MM.1S (cell line): ENCODE measurements at regions not wholly inside any gene's neighbourhood (a gene's known extent, or its start where the extent isn't known, plus 50 kb on each side); places are given as distances from the start of the nearest gene placed in this dataset.
"Not testable (repeated sequence)": the region's sequence is repeated elsewhere in the genome, so short reads cannot be mapped to it uniquely, and the experiment has no call there.

Source experiments
- DNase-seq: peaks from one replicate; pipeline ENCODE4 v3.0.0-alpha.2; 2015
- H2AFZ ChIP-seq: fragments of 300-600 bp; sonication (generic); 2 replicates; pipeline ENCODE4 v1.6.0; 2016; ENCODE audit warnings: antibody characterized with exemption, low read length
- H3F3A ChIP-seq: fragments of 300-600 bp; sonication (generic); 2 replicates; pipeline ENCODE4 v1.6.1; 2016; ENCODE audit warnings: mild to moderate bottlenecking, antibody characterized with exemption, low read length, moderate library complexity, mixed read lengths; ENCODE audit not compliant: insufficient read depth
- H3K27ac ChIP-seq: fragments of 300-600 bp; sonication (generic); 2 replicates; pipeline ENCODE4 v1.5.1; 2016; ENCODE audit warnings: mild to moderate bottlenecking, low read length
- H3K27me3 ChIP-seq: fragments of 300-600 bp; sonication (generic); replicated peaks from 2 replicates; pipeline ENCODE4 v1.6.0; 2016; ENCODE audit warnings: low read length; ENCODE audit not compliant: insufficient read depth
- H3K36me3 ChIP-seq: fragments of 300-600 bp; sonication (generic); replicated peaks from 2 replicates; pipeline ENCODE4 v1.6.1; 2016; ENCODE audit warnings: mild to moderate bottlenecking, low read length, mixed read lengths; ENCODE audit not compliant: insufficient read depth
- H3K4me1 ChIP-seq: fragments of 300-600 bp; sonication (generic); 2 replicates; pipeline ENCODE4 v1.6.1; 2016; ENCODE audit warnings: low read length, mixed read lengths
- H3K4me2 ChIP-seq: fragments of 300-600 bp; sonication (generic); 2 replicates; pipeline ENCODE4 v1.6.0; 2016; ENCODE audit warnings: low read depth, low read length
- H3K4me3 ChIP-seq: fragments of 300-600 bp; sonication (generic); 2 replicates; pipeline ENCODE4 v1.5.1; 2016; ENCODE audit warnings: low read length, mixed read lengths
- H3K79me2 ChIP-seq: fragments of 300-600 bp; sonication (generic); 2 replicates; pipeline ENCODE4 v1.6.1; 2016; ENCODE audit warnings: mixed run types, low read length, mixed read lengths
- H3K9ac ChIP-seq: fragments of 300-600 bp; sonication (generic); 2 replicates; pipeline ENCODE4 v1.6.1; 2016; ENCODE audit warnings: low read length, mixed read lengths
- H3K9me2 ChIP-seq: fragments of 300-600 bp; sonication (generic); replicated peaks from 2 replicates; pipeline ENCODE4 v1.6.1; 2016; ENCODE audit warnings: mild to moderate bottlenecking, low read length, mixed read lengths; ENCODE audit not compliant: insufficient read depth
- H3K9me3 ChIP-seq: fragments of 300-600 bp; sonication (generic); replicated peaks from 2 replicates; pipeline ENCODE4 v1.6.1; 2016; ENCODE audit warnings: mild to moderate bottlenecking, low read length, mixed read lengths; ENCODE audit not compliant: insufficient read depth
- H4K20me1 ChIP-seq: fragments of 300-600 bp; sonication (generic); 2 replicates; pipeline ENCODE4 v1.6.1; 2016; ENCODE audit warnings: mild to moderate bottlenecking, low read length, moderate library complexity, mixed read lengths; ENCODE audit not compliant: insufficient read depth
- TF ChIP-seq, protein P1 (sequence below): fragments of 300-600 bp; sonication (generic); IDR thresholded peaks from 2 replicates; pipeline ENCODE4 v1.5.1; 2016; ENCODE audit warnings: antibody characterized with exemption, low read length, mixed read lengths

GRCh38 chr1:146409817-146410441 is 181.1 kb upstream of the NOTCH2NLA start:
- H3K9ac ChIP-seq, H2AFZ ChIP-seq, H3K4me3 ChIP-seq, DNase-seq, H3F3A ChIP-seq, H3K4me2 ChIP-seq, H3K4me1 ChIP-seq, H3K79me2 ChIP-seq, H4K20me1 ChIP-seq, H3K9me2 ChIP-seq, H3K27ac ChIP-seq, H3K9me3 ChIP-seq, H3K27me3 ChIP-seq, H3K36me3 ChIP-seq: not testable (repeated sequence)

GRCh38 chr1:146409116-146409801 is 180.4 kb upstream of the NOTCH2NLA start:
- H4K20me1 ChIP-seq, H3K4me3 ChIP-seq, H3K9ac ChIP-seq, H3K4me1 ChIP-seq, H3K9me3 ChIP-seq, H3K79me2 ChIP-seq, H3K27ac ChIP-seq, H3K27me3 ChIP-seq, H2AFZ ChIP-seq, H3F3A ChIP-seq, H3K4me2 ChIP-seq, H3K36me3 ChIP-seq, H3K9me2 ChIP-seq: not testable (repeated sequence)
- DNase-seq = peak; percentile 4

DNA sequence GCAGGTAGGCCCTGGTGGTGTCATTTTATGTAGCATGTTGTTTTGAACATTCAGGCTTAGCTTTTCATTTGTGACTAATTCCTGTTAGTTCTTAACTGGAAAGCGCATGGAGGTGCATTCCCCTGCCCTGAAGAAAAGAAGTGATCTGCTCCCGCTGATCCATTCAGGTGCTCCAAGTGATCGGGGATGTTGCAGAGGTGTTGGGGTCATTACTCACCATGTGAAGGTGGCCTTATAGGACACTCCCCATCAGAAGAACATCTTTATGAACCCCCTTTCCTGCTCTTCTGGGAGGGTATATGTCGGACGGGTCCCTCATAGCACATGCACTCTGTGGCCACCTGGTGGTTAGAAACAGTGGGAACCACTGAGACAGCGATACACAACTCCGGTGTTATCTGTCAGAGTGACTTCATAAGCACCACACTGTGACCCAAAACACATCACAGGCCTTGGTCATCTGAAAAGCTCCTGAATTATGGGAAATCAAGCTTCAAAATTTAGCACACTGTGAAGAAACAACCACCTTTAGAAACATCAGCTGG is 172.5 kb upstream of the NOTCH2NLA start:
- H3K9me3 ChIP-seq, H3K9ac ChIP-seq, H3K9me2 ChIP-seq, H3K4me3 ChIP-seq, H4K20me1 ChIP-seq, H3F3A ChIP-seq, H3K27me3 ChIP-seq, H3K36me3 ChIP-seq, H2AFZ ChIP-seq, H3K79me2 ChIP-seq, H3K4me1 ChIP-seq, H3K4me2 ChIP-seq, H3K27ac ChIP-seq: not testable (repeated sequence)
- TF ChIP-seq, protein P1, sequence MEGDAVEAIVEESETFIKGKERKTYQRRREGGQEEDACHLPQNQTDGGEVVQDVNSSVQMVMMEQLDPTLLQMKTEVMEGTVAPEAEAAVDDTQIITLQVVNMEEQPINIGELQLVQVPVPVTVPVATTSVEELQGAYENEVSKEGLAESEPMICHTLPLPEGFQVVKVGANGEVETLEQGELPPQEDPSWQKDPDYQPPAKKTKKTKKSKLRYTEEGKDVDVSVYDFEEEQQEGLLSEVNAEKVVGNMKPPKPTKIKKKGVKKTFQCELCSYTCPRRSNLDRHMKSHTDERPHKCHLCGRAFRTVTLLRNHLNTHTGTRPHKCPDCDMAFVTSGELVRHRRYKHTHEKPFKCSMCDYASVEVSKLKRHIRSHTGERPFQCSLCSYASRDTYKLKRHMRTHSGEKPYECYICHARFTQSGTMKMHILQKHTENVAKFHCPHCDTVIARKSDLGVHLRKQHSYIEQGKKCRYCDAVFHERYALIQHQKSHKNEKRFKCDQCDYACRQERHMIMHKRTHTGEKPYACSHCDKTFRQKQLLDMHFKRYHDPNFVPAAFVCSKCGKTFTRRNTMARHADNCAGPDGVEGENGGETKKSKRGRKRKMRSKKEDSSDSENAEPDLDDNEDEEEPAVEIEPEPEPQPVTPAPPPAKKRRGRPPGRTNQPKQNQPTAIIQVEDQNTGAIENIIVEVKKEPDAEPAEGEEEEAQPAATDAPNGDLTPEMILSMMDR = peak; percentile 42; the same call in 1 of the 2 replicates
- DNase-seq = peak; percentile 10

DNA sequence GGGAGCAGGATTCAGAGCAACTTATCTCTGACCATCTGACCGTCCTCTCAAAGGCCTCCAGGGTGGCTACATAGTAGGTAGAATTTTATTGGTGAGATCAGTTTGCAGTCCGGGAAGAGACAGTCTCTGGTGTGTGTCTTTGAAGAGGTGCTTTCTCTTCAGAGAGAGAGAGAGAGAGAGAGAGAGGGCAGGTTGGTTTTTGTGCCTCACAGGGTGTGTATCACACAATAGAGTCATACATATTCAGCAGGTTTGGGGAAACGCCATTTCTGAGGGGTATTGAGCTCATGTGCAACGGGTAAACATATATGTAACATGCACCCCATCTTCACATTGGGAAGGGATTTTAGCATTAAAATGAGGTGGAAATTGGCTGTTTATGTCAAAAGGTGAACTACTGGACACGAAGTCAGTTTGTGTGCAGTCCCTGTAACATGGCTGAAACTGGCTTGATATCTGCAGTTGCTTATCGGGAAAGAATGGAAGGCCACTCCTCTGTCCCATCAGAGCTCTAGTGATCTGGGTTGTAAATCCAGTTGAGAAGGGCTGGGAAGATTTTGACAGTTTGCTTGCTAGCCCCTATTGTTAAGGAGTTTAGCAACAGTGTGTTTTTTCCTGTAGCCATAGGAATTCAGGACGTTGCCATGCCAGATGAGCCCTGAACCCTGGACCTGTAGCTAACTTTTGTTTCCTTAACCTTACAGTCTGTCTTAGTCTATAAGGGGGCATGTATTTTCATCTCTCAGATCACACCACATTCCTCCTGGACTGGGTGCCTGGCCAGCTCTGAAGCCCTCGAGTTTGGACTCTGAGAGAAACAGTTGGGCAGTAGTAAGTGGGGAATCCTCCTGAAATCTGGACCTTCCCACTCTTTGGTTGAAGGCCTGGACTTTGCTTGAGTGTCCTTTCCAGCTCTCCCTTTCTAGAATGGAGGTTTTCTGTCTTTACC is 171.6 kb upstream of the NOTCH2NLA start:
- H3F3A ChIP-seq, H3K4me3 ChIP-seq, H3K9me3 ChIP-seq, H3K79me2 ChIP-seq, H3K4me2 ChIP-seq, H3K9ac ChIP-seq, H3K27ac ChIP-seq, H4K20me1 ChIP-seq, H3K36me3 ChIP-seq, H3K27me3 ChIP-seq, H2AFZ ChIP-seq, H3K4me1 ChIP-seq, H3K9me2 ChIP-seq: not testable (repeated sequence)
- peak; percentile 4 for DNase-seq

GRCh38 chr1:146399225-146399624 is 170.4 kb upstream of the NOTCH2NLA start:
- H3K4me3 ChIP-seq, DNase-seq, H3K27me3 ChIP-seq, H3K9me3 ChIP-seq, H3K9ac ChIP-seq, H3K36me3 ChIP-seq, H3F3A ChIP-seq, H3K4me2 ChIP-seq, H3K4me1 ChIP-seq, H3K79me2 ChIP-seq, H3K27ac ChIP-seq, H3K9me2 ChIP-seq, H4K20me1 ChIP-seq, H2AFZ ChIP-seq: not testable (repeated sequence)

- not testable (repeated sequence) for H3K36me3 ChIP-seq, H3K9ac ChIP-seq, H3K9me2 ChIP-seq, H3F3A ChIP-seq, H3K4me2 ChIP-seq, H3K4me1 ChIP-seq, H3K27me3 ChIP-seq, H3K27ac ChIP-seq, H4K20me1 ChIP-seq, H3K79me2 ChIP-seq, H3K4me3 ChIP-seq, H3K9me3 ChIP-seq, DNase-seq, H2AFZ ChIP-seq
Observed at GRCh38 chr1:146396801-146397200, 168.0 kb upstream of the NOTCH2NLA start.

DNA sequence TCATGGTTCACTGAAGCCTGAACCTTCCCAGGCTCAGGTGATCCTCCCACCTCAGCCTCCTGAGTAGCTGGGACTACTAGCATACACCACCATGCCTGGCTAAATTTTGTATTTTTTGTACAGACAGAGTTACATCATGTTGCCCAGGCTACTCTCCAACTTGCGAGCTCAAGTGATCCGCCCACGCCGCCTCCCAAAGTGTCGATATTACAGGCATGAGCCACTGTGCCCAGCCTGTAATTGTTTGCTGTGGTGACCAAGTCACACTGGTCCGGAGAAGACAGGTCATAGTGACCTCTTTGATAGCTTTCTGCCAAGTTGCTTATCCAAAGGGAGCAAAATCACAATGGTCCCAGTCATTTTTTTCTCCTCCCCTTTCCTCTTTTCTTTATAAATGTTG is 167.4 kb upstream of the NOTCH2NLA start:
- not testable (repeated sequence) for H3K4me3 ChIP-seq, H3K79me2 ChIP-seq, H3K27ac ChIP-seq, H3K4me1 ChIP-seq, H3K27me3 ChIP-seq, H3K36me3 ChIP-seq, DNase-seq, H3K4me2 ChIP-seq, H3K9ac ChIP-seq, H2AFZ ChIP-seq, H4K20me1 ChIP-seq, H3F3A ChIP-seq, H3K9me3 ChIP-seq, H3K9me2 ChIP-seq
